ENCODE measurements at regions not wholly inside any gene's neighbourhood (a gene's known extent, or its start where the extent isn't known, plus 50 kb on each side); places are given as distances from the start of the nearest gene placed in this dataset.
A peak's percentile ranks its signal among the peaks of the same experiment; 100 is the strongest.

DNA sequence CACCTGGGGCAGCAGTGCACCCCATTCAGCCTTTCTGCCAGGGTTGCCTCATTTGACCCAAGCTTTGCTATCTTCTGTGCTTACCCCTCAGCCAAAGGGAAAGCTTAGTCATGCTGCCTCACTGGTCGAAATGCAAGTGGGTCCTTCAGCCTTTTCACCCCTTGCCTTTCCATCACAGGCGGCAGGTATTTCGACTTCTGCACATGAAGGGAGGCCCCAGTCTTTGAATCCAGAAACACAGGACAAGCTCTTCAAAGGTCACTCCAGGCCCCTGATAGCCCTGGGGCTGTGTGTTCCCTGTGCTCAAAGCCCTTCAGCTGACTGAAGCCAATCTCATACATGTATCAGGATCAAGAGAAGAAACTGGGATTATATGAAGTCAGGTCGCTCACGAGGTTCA lies 129.7 kb downstream of the SNX19 start:
- no peak for TF ChIP-seq CTCF (IDR thresholded peaks at IDR 0.05; ENCODE audit: insufficient read depth, low read depth, low read length, missing control alignments)
- DNase-seq (ENCODE audit: low read depth) = no peak
- no peak overlapping the region for H3K4me3 ChIP-seq (ENCODE audit: low read length)

GRCh38 chr11:130787092-130787616 lies 129.1 kb downstream of the SNX19 start:
- H3K4me3 ChIP-seq (ENCODE audit: low read length) = no peak overlapping the region
- TF ChIP-seq CTCF (IDR thresholded peaks at IDR 0.05; ENCODE audit: insufficient read depth, low read depth, low read length, missing control alignments) = no peak
- DNase-seq (ENCODE audit: low read depth) = peak; percentile 63

- no peak for TF ChIP-seq CTCF (IDR thresholded peaks at IDR 0.05; ENCODE audit: insufficient read depth, low read depth, low read length, missing control alignments)
- no peak overlapping the region for H3K4me3 ChIP-seq (ENCODE audit: low read length)
- no peak for DNase-seq (ENCODE audit: low read depth)
Observed at GRCh38 chr11:130787973-130788570, 128.2 kb downstream of the SNX19 start.

DNA sequence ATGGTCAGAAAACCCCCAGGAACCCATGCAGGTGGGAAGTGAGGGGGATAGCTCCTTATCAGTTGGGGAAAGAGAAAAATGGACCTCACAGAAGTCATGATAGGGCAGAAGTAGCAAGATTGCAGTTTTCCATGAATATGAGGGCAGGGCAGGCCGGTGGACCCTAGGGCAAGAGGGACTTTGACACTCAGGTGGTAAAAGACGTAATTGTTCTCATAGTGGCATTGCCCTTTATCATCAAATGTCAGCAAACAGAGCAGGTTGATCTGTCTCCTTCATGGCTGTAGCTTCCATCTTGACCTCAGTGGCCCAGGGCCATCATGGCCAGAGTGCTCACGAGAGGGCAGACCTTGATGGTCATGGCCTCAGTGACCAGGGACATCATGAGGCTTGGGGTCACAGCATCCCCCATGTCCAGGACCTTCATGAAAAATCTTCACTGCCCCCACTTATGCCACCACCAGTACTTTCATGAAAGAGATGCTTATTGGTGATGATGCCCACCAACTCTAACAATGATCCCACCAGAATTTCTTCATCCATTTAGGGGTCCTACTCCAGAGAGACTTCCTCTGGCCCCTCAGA lies 127.1 kb downstream of the SNX19 start:
- no peak for DNase-seq (ENCODE audit: low read depth)
- TF ChIP-seq CTCF (IDR thresholded peaks at IDR 0.05; ENCODE audit: insufficient read depth, low read depth, low read length, missing control alignments) = no peak

DNA sequence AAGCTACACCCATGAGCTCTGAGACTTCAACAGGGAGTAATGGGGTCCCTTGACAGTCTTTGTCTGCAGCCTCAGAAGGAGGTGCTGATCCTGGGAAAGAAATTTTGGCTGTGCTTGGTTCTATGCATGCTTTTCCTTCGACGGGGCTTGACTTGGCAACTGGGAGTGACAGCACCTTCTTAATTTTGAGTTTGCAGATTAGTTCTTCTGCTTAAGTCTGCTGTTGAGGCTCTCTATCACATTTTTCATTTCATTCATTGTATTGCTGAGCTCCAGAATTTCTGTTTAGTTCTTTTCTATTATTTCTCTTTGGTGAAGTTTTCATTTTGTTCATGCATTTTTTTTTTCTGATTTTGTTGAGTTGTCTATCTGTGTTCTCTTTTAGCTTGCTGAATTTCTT lies 125.6 kb downstream of the SNX19 start:
- no peak for TF ChIP-seq CTCF (IDR thresholded peaks at IDR 0.05; ENCODE audit: insufficient read depth, low read depth, low read length, missing control alignments)
- H3K4me3 ChIP-seq (ENCODE audit: low read length) = no peak overlapping the region
- no peak for DNase-seq (ENCODE audit: low read depth)

More for the DNA sequence above, 127.1 kb downstream of the SNX19 start:
- H3K4me3 ChIP-seq (ENCODE audit: low read length) = no peak overlapping the region

- H3K4me3 ChIP-seq (ENCODE audit: low read length) = no peak overlapping the region
- DNase-seq (ENCODE audit: low read depth) = no peak
- TF ChIP-seq CTCF (IDR thresholded peaks at IDR 0.05; ENCODE audit: insufficient read depth, low read depth, low read length, missing control alignments) = no peak
Observed at GRCh38 chr11:130792772-130793171, 123.5 kb downstream of the SNX19 start.

- no peak overlapping the region for H3K4me3 ChIP-seq (ENCODE audit: low read length)
- no peak for TF ChIP-seq CTCF (IDR thresholded peaks at IDR 0.05; ENCODE audit: insufficient read depth, low read depth, low read length, missing control alignments)
- DNase-seq (ENCODE audit: low read depth) = no peak
Observed at GRCh38 chr11:130796828-130797227, 119.5 kb downstream of the SNX19 start.

Data from epithelial cell of esophagus (primary cell).